SK-N-MC (cell line): ENCODE measurements at regions not wholly inside any gene's neighbourhood (a gene's known extent, or its start where the extent isn't known, plus 50 kb on each side); places are given as distances from the start of the nearest gene placed in this dataset.

Experiments used
- EZH2 ChIP-seq: fragments of 200-600 bp; sonication (generic); IDR thresholded peaks from one replicate; pipeline ENCODE4 v1.6.1; 2017; ENCODE audit warnings: antibody characterized with exemption
- POLR2AphosphoS5 ChIP-seq: IDR thresholded peaks from 2 replicates; pipeline ENCODE4 v1.6.1; 2012; ENCODE audit warnings: mild to moderate bottlenecking, low read depth, low read length, borderline replicate concordance

GRCh38 chr3:24578951-24579421 lies 84.3 kb upstream of the THRB start:
- TF ChIP-seq EZH2 (no peak), POLR2AphosphoS5 (no peak)
